ENCODE measurements at regions not wholly inside any gene's neighbourhood (a gene's known extent, or its start where the extent isn't known, plus 50 kb on each side); places are given as distances from the start of the nearest gene placed in this dataset.

- TF ChIP-seq CTCF (IDR thresholded peaks at IDR 0.05; ENCODE audit: poor library complexity) (no peak), EZH2phosphoT487 (IDR thresholded peaks at IDR 0.05; ENCODE audit: low read depth, severe bottlenecking, unreplicated experiment) (no peak), EZH2 (IDR thresholded peaks at IDR 0.05; ENCODE audit: borderline replicate concordance) (no peak)
Measured at GRCh38 chr14:97888331-97888730, 1091.1 kb downstream of the VRK1 start.
